GM21390 (cell line): ENCODE measurements at regions not wholly inside any gene's neighbourhood (a gene's known extent, or its start where the extent isn't known, plus 50 kb on each side); places are given as distances from the start of the nearest gene placed in this dataset.

ENCODE experiments used
- ATAC-seq: cut with Tn5 transposase; IDR thresholded peaks from one replicate; pipeline ENCODE4 v1.9.1; 2021; ENCODE audit not compliant: unreplicated experiment

DNA sequence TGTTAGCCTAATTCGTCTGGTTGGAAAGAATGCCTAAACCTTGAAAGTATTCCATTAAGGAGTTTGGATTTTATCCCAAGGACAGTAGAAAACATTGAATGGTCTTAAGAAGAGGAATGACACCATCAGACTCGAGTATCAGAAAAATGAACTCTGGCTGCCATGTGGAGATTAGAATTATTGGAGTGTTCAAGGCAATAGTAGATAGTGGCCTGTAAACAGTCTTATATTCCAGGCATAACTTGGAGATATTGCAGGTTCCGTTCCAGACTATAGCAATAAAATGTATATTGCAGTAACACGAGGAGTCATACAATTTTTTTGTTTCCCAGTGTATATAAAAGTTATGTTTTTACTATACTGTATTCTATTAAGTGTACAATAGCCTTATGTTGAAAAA, 130.9 kb downstream of the GDAP2 start:
- no peak for ATAC-seq

- no peak for ATAC-seq
These were observed 126.7 kb downstream of the GDAP2 start for GRCh38 chr1:117802531-117803257.

- no peak for ATAC-seq
These were observed 126.1 kb downstream of the GDAP2 start for GRCh38 chr1:117803318-117803717.

DNA sequence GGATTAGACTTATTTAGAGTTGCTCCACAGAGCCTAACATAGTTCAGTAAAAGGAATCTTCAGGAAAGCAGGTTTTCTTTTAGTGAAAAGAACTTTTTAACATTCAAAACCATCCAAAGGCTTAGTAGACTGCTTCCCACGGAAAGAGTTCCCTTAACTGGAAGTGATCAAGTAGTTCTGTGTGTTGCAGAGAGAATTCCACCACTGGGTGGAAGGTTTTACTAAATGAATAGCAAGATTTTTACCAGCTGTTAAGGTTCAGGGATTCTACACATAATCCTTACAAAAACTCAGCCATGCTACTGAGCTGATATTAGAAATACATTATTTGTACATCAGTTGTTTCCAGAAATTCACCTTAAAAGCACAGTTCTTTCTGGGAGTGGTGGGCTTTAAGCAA, 119.7 kb downstream of the GDAP2 start:
- ATAC-seq = no peak

GRCh38 chr1:117810553-117810952, 118.9 kb downstream of the GDAP2 start:
- no peak for ATAC-seq

GRCh38 chr1:117812869-117813511, 116.4 kb downstream of the GDAP2 start:
- no peak for ATAC-seq
